IPS-15b (cell line): ENCODE measurements at regions not wholly inside any gene's neighbourhood (a gene's known extent, or its start where the extent isn't known, plus 50 kb on each side); places are given as distances from the start of the nearest gene placed in this dataset.

Source experiments
- H3K27me3 ChIP-seq: one replicate; pipeline ENCODE4 v1.6.1; 2013; ENCODE audit warnings: low read length; ENCODE audit not compliant: control insufficient read depth, insufficient read depth
- H3K36me3 ChIP-seq: one replicate; pipeline ENCODE4 v1.6.1; 2013; ENCODE audit warnings: low read length; ENCODE audit not compliant: control insufficient read depth, insufficient read depth
- H3K4me1 ChIP-seq: one replicate; pipeline ENCODE4 v1.6.1; 2013; ENCODE audit warnings: mild to moderate bottlenecking, low read length; ENCODE audit not compliant: control insufficient read depth, insufficient read depth
- H3K4me3 ChIP-seq: one replicate; pipeline ENCODE4 v1.5.1; 2013; ENCODE audit warnings: low read depth, low read length
- H3K9ac ChIP-seq: one replicate; pipeline ENCODE4 v1.6.1; 2013; ENCODE audit warnings: low read depth, mild to moderate bottlenecking, low read length
- H3K9me3 ChIP-seq: one replicate; pipeline ENCODE4 v1.6.1; 2013; ENCODE audit warnings: mild to moderate bottlenecking, low read length; ENCODE audit not compliant: control insufficient read depth, insufficient read depth

DNA sequence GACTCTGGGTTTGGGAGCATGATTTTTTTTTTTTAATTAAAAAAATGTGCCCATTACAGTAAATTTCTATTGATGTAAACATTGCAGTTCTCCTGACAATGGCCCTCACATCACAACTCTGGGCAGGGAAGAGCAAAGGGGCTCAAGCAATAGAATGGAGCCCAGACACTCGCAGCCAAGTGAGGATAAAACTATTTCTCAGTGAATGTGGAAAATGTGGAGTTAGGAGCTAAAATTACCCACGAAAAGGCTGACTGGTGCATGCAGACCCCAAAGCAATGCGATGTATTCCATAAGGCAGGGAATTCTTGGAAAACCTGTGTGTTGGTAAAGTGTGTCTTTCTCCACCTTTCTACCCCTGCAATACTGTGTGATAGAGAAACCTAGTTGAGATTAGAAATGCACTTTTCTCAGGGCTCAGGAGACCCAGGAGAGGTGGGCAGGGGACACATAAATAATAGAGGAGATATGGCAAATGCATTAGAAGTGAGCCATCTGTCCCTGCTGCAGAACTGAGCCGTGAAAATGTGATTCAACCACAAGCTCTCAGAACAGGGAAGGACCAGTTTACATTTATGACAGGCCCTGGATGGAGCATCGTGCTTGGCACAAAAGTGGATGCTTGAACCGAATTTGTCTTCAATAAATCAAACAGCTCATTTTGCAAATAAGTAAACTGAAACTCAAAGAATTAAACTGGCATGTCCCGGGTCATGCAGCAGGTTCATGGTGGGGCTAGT lies 100.1 kb downstream of the MYCN start:
- H3K9me3 ChIP-seq = no peaks in the 10 kb centered on the region
- no peaks in the 10 kb centered on the region for H3K4me1 ChIP-seq
- H3K27me3 ChIP-seq = no peaks in the 10 kb centered on the region
- no peak overlapping the region for H3K9ac ChIP-seq
- H3K4me3 ChIP-seq = no peak overlapping the region
- H3K36me3 ChIP-seq = no peaks in the 10 kb centered on the region

DNA sequence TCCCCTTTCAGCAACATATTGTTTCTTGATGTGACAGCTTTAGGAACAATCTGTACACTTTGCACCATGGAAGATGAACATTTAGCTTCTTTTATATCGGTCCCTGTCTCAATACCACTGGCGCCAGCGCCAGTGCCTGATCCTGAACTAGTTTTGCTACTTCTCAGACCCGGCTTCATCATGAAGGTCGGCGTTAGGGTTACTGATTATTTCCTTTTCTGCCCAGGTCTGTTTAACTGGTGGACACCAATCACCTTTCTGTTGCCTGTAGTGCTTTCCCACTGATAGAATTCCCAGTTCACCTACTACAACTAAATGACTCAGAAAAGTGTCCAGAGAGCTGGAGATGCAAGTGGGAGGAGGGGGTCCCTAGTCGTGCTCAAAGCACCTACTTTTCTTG lies 99.5 kb downstream of the MYCN start:
- Histone ChIP-seq H3K27me3 (no peaks in the 10 kb centered on the region), H3K36me3 (no peaks in the 10 kb centered on the region), H3K4me3 (no peak overlapping the region), H3K9ac (no peak overlapping the region), H3K4me1 (no peaks in the 10 kb centered on the region), H3K9me3 (no peaks in the 10 kb centered on the region)

DNA sequence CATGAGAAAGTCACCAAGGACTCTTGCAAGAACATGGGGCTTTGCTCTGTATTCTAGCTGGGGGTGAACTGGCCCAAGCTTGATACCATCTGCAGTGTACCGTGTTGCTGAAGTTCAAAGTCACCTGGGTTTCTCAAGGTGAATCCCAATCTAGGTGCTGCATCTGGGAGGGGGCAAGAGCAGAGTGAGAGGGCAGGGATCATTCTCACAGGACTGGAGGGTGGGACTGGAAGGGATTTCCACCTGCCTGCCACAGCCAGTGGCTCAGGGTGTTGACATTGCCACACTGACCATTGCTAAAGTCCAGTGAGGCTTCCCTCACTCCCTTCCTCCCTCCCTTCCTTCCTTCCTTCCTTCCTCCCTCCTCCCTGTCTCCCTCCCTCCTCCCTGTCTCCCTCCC lies 98.7 kb downstream of the MYCN start:
- Histone ChIP-seq H3K4me3 (no peak overlapping the region), H3K4me1 (no peaks in the 10 kb centered on the region), H3K36me3 (no peaks in the 10 kb centered on the region), H3K27me3 (no peaks in the 10 kb centered on the region), H3K9ac (no peak overlapping the region), H3K9me3 (no peaks in the 10 kb centered on the region)

DNA sequence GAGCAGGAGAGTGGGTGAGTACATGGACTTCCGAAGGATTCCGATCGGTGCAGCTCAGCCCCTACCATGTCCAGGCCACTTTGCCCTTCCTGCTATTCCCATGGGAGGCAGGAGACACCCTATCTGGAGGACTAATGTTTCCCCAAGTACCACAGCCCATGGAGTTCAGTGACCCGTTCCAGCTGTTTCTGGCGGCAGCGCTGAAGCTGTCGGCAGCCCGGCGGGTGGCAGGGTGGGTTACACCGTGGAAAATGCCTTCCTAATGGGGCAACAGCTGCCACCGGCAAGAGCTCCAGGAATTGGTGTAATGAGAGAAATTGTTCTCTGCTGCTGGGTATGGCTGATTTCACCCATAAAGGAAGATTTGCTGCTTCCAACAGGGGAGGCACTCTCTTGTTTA lies 98.3 kb downstream of the MYCN start:
- no peaks in the 10 kb centered on the region for H3K36me3 ChIP-seq
- H3K27me3 ChIP-seq = no peaks in the 10 kb centered on the region
- H3K9ac ChIP-seq = no peak overlapping the region
- no peaks in the 10 kb centered on the region for H3K4me1 ChIP-seq
- H3K9me3 ChIP-seq = no peaks in the 10 kb centered on the region
- H3K4me3 ChIP-seq = no peak overlapping the region

DNA sequence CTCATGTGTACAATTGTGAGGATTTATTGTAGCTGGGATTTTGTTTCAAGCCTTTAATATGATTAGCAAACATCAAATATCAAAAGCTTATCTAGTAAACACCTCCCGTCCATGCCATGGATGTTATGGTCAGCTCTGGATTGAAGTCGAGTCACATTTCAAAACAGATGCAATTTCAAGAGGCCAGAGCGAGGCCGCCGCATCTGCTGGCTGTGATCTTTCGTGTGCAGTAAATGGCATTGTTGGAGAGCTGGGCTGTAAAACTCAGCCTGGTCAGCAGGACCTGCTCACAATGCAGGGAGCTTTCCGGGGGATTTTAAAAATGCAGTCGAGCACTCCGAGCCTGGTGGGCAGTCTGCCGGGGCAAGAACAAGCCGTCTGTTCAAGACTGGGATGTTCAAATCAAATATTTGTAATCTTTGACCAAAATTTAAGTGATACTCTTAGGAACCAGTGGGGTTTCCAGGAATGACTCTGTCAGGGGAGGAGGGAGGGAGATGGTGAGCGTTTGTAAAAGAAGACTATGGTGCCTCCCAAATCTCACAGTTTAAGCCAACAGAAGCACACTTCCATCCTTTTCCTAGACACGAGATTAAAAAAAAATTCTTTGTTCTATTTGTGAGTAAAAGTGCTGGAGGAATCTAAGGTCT lies 97.6 kb downstream of the MYCN start:
- Histone ChIP-seq H3K9ac (no peak overlapping the region), H3K36me3 (no peaks in the 10 kb centered on the region), H3K9me3 (no peaks in the 10 kb centered on the region), H3K4me1 (no peaks in the 10 kb centered on the region), H3K27me3 (no peaks in the 10 kb centered on the region), H3K4me3 (no peak overlapping the region)

DNA sequence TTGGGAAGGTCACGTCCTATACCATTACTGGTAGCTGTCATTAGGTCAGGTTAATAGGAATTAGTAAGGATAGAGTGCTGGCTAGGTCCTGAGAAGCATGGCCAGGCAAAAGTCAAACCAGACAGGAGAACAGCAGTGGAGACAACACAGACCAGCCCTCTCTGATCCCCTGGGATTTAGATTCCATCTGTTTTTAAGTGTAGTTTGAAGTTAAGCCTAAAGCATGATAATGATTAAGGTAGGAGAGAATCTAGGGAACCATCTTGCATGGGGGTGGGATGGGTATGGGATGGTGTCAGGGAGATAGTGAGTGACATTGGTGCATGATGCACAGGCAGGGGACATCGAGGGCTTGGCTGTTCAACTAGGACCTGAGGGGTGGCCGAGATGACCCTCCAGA lies 96.6 kb downstream of the MYCN start:
- Histone ChIP-seq H3K4me1 (no peaks in the 10 kb centered on the region), H3K9me3 (no peaks in the 10 kb centered on the region), H3K9ac (no peak overlapping the region), H3K4me3 (no peak overlapping the region), H3K27me3 (no peaks in the 10 kb centered on the region), H3K36me3 (no peaks in the 10 kb centered on the region)

DNA sequence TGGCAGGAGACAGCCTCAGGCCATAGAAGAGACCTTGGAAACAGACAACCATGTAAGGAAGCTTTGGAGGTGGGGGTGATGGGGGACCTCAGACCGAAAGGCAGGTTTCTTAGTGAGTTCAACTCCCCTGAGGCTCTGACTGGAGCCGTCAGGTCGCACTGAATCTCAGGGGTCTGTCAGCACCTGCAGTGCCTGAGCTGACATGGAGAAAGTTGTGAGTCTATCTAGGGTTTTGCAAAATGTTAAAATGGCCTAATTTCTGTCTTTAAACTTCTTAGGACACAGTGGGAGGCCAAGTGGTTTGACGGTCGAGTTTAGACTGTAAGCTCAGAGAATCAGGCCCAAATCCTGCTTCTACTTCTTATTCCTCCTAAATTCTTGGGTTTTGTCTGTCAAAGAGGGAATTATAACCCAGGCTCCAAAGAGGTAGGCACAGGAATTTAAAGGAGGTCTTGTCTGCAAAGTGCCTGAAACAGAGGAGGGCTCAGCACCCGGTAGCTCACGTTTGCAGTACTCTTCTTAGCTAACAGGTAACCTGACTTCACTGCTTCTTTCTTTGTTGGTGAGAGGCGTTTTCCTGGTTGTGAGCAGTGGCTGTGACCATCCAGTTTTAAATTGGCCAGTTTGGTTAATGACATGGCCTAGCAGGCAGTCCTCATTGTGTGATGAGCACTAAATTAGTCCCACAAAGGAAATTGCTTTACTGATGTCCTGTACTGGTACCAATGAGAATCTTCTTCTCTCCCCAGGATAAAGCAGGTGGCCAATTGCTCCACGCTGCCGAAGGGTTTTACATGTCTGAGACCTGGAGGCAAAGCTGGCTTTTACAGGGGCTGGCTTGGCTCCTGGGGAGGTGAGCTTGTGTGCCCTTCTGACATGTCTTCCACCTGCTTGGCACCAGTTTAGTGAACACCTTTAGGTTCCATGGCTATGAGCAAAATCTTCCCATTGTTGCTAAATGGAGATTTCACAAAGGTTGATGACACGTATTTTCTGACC lies 95.7 kb downstream of the MYCN start:
- no peaks in the 10 kb centered on the region for H3K27me3 ChIP-seq
- H3K9ac ChIP-seq = no peak overlapping the region
- H3K4me3 ChIP-seq = no peak overlapping the region
- H3K4me1 ChIP-seq = no peaks in the 10 kb centered on the region
- no peaks in the 10 kb centered on the region for H3K9me3 ChIP-seq
- no peaks in the 10 kb centered on the region for H3K36me3 ChIP-seq

DNA sequence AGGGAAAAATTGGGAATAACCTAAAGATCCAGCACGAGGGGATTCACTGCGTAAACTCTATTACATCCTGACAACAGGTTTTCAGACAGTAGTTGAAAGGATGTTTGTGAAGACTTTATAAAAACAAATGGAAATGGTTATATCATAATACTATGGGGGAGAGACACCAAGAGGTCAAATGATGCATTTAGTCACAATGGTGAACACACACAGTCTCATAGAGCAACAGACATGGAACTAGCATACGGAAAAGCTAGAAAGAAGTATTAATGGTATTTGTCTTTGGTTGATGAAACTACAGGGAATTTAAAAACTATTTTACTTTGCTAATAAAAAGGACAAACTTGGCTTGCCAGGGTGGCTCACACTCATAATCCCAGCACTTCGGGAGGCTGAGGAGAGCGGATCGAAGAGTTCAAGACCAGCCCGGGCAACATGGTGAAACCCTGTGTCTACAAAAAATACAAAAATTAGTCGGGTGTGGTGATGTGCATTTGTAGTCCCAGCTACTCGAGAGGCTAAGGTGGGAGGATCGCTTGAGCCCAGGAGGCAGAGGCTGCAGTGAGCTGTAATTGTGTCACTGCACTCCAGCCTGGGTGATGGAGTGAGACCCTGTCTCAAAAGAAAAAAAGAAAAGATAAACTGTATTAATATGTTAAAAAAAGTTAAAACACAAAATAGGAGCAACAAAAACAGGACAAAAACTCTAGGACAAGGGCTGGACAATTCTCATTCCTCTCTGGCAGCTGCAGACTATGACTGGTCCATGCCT lies 94.8 kb downstream of the MYCN start:
- Histone ChIP-seq H3K27me3 (no peaks in the 10 kb centered on the region), H3K4me3 (no peak overlapping the region)

DNA sequence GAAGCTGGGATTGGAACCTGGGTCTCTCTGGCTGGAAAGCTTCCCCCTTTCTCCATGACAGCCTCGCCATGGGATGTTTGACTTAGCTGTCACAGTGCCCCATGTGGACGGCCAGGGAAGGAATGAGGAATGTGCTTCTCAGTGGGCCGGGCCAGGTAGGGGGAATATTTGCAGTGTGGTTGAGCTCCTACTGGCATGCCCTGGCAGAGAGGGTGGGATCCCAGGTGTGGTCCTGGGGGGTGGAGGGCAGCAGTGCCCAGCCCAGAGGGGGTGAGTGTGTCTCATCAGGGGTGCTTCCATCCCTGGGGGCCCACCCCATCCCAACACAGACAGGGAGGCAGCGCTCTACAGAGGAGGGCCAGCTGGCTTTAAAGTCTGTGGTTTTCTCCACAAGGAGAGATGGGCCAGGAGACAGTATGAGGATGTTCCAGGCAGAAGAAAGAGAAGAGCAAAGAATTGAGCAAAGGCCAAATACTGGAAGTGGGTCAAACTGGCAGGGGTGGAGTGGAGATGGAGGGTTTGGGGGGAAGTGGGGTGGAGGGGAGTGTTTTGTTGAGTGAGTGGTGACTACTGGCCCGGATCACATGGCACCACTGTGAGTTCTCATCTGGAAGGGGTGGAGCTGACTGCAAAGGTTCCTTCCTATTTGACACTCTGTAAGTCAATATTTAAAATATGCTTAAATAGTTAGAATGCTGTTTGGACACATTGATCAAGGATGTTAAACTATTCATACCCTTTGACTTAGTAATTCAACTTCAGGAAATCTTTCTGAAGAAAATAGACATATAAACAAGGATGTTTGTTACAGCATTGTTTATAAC lies 94.0 kb downstream of the MYCN start:
- H3K4me1 ChIP-seq = no peaks in the 10 kb centered on the region
- no peak overlapping the region for H3K4me3 ChIP-seq
- H3K9ac ChIP-seq = no peak overlapping the region
- H3K9me3 ChIP-seq = no peaks in the 10 kb centered on the region
- H3K27me3 ChIP-seq = no peaks in the 10 kb centered on the region
- no peaks in the 10 kb centered on the region for H3K36me3 ChIP-seq

More for the DNA sequence above, 94.8 kb downstream of the MYCN start:
- Histone ChIP-seq H3K4me1 (no peaks in the 10 kb centered on the region), H3K9me3 (no peaks in the 10 kb centered on the region), H3K36me3 (no peaks in the 10 kb centered on the region), H3K9ac (no peak overlapping the region)

DNA sequence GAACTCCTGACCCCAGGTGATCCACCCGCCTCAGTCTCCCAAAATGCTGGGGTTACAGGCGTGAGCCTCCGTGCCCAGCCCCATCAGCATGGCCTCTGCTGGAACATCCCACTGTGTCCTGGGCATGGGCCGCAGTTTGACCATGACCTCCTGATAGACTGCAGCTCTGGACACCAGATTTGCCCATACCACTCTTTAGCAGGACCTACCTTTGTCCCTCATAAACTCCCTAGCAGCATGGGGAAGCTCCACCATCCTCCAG lies 92.6 kb downstream of the MYCN start:
- Histone ChIP-seq H3K9me3 (no peaks in the 10 kb centered on the region), H3K4me1 (no peaks in the 10 kb centered on the region), H3K36me3 (no peaks in the 10 kb centered on the region), H3K4me3 (no peak overlapping the region), H3K9ac (no peak overlapping the region), H3K27me3 (no peaks in the 10 kb centered on the region)
